ENCODE measurements at regions not wholly inside any gene's neighbourhood (a gene's known extent, or its start where the extent isn't known, plus 50 kb on each side); places are given as distances from the start of the nearest gene placed in this dataset.

DNA sequence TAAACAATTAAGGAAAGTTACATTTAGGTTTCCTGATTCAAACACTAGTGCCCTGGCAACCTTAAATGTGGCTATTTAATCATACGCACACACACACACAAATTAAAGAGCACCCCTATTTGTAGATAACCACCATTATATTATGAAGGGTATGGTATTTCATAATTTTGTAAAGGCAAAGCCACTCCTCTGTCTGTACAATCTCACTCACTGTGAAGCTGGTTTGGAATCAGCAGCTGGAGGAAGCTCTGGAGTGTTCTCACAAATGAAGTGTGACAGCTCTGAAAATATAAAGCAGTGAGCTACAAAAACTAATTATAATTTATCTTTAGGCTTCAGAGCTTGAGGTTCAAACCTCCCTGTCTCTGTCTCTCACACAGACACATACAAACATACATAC, 57.9 kb upstream of the KCNJ16 start:
- Histone ChIP-seq H3K4me1 (replicated peaks in 1 of 2; ENCODE audit: control insufficient read depth in 2 of 2, insufficient read depth in 2 of 2, low read length in 2 of 2) (no peaks in the 10 kb centered on the region), H3K4me3 (no peak overlapping the region), H4K20me1 (replicated peaks; ENCODE audit: control insufficient read depth, insufficient read depth, low read length) (no peaks in the 10 kb centered on the region), H3K27me3 (ENCODE audit: control insufficient read depth in 2 of 2, insufficient read depth in 2 of 2, low read length in 2 of 2) (no peaks in the 10 kb centered on the region), H3K36me3 (ENCODE audit: control insufficient read depth, insufficient read depth, low read length) (no peaks in the 10 kb centered on the region), H3K79me2 (ENCODE audit: control insufficient read depth, insufficient read depth, low read length) (no peaks in the 10 kb centered on the region), H3K9me3 (replicated peaks; ENCODE audit: control insufficient read depth, insufficient read depth, low read depth, low read length) (no peaks in the 10 kb centered on the region), H3K9me1 (ENCODE audit: control insufficient read depth, insufficient read depth, low read length) (no peaks in the 10 kb centered on the region), H3K27ac (ENCODE audit: extremely low read depth, low read depth, low read length) (no peak overlapping the region), H3K9ac (ENCODE audit: insufficient read depth in 1 of 2, low read depth in 2 of 2, low read length in 2 of 2) (no peak overlapping the region), H2AFZ (ENCODE audit: low read depth, low read length) (no peak overlapping the region), H3K4me2 (ENCODE audit: insufficient read depth, low read length) (no peak overlapping the region)
- ChIA-PET CTCF (ENCODE audit: low intra/inter-chr PET ratio) (no interaction called here), POLR2A (no interaction called here)
- DNase-seq (ENCODE audit: extremely low read depth in 1 of 4, low spot score in 3 of 4) (no peak), ATAC-seq (no peak), FAIRE-seq (no peak)
- TF ChIP-seq NCOA2 (IDR thresholded peaks at IDR 0.05; ENCODE audit: partially characterized antibody in 2 of 2) (no peak), RB1 (IDR thresholded peaks at IDR 0.05; ENCODE audit: low read depth) (no peak), FOXJ2 (tag; IDR thresholded peaks at IDR 0.05) (no peak)
- intact Hi-C loops (cut with micrococcal nuclease) = no loop called here
- 44% methylated on average over 1 of the region's 1 CpG for WGBS (ENCODE audit: insufficient coverage, low coverage, missing lambda C conversion rate)
- no TSS peak for BruUV-seq (replicated peaks)
- in situ Hi-C loops (cut with MboI) = no loop called here

DNA sequence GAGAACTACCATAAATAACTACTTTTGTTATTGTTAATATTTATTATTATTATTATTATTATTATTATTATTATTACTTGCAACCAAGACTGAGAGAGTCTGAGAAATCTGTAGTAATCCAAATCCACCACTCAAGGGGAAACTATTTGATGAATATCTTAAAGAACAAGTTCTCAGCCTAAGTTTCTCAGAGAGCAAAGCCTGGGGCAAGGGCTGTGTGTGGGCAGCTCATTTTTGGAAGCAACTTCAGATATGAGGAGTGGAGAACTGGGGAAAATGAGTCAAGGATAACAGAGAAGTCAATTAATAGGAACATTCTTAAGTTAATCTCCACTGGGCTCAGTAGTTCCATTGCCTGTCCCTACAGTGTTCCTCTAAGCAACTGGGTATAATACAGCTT, 57.1 kb upstream of the KCNJ16 start:
- H3K4me3 ChIP-seq = no peak overlapping the region
- no TSS peak for BruUV-seq (replicated peaks)
- no peak for FAIRE-seq
- in situ Hi-C loops (cut with MboI) = no loop called here
- no peaks in the 10 kb centered on the region for H3K9me3 ChIP-seq (replicated peaks; ENCODE audit: control insufficient read depth, insufficient read depth, low read depth, low read length)
- ChIA-PET CTCF (ENCODE audit: low intra/inter-chr PET ratio) (no interaction called here), POLR2A (no interaction called here)
- H3K9ac ChIP-seq (ENCODE audit: insufficient read depth in 1 of 2, low read depth in 2 of 2, low read length in 2 of 2) = no peak overlapping the region
- no peak for ATAC-seq
- no peaks in the 10 kb centered on the region for H3K9me1 ChIP-seq (ENCODE audit: control insufficient read depth, insufficient read depth, low read length)
- no peak overlapping the region for H3K27ac ChIP-seq (ENCODE audit: extremely low read depth, low read depth, low read length)
- H3K79me2 ChIP-seq (ENCODE audit: control insufficient read depth, insufficient read depth, low read length) = no peaks in the 10 kb centered on the region
- no peak overlapping the region for H3K4me2 ChIP-seq (ENCODE audit: insufficient read depth, low read length)
- no peaks in the 10 kb centered on the region for H4K20me1 ChIP-seq (replicated peaks; ENCODE audit: control insufficient read depth, insufficient read depth, low read length)
- no peak overlapping the region for H2AFZ ChIP-seq (ENCODE audit: low read depth, low read length)
- H3K27me3 ChIP-seq (ENCODE audit: control insufficient read depth in 2 of 2, insufficient read depth in 2 of 2, low read length in 2 of 2) = no peaks in the 10 kb centered on the region
- no peaks in the 10 kb centered on the region for H3K4me1 ChIP-seq (replicated peaks in 1 of 2; ENCODE audit: control insufficient read depth in 2 of 2, insufficient read depth in 2 of 2, low read length in 2 of 2)
- intact Hi-C loops (cut with micrococcal nuclease) = no loop called here
- no peaks in the 10 kb centered on the region for H3K36me3 ChIP-seq (ENCODE audit: control insufficient read depth, insufficient read depth, low read length)
- no peak for DNase-seq (ENCODE audit: extremely low read depth in 1 of 4, low spot score in 3 of 4)
- TF ChIP-seq PHB (CRISPR knock-in tag; IDR thresholded peaks at IDR 0.05) = no peak
- TF ChIP-seq BMI1 (IDR thresholded peaks at IDR 0.05; ENCODE audit: low read length) = no peak
- TF ChIP-seq, protein P1, sequence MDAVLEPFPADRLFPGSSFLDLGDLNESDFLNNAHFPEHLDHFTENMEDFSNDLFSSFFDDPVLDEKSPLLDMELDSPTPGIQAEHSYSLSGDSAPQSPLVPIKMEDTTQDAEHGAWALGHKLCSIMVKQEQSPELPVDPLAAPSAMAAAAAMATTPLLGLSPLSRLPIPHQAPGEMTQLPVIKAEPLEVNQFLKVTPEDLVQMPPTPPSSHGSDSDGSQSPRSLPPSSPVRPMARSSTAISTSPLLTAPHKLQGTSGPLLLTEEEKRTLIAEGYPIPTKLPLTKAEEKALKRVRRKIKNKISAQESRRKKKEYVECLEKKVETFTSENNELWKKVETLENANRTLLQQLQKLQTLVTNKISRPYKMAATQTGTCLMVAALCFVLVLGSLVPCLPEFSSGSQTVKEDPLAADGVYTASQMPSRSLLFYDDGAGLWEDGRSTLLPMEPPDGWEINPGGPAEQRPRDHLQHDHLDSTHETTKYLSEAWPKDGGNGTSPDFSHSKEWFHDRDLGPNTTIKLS (IDR thresholded peaks at IDR 0.05; ENCODE audit: borderline replicate concordance, low read depth) = no peak
- no peak for TF ChIP-seq CSDE1 (IDR thresholded peaks at IDR 0.05)
- TF ChIP-seq NCOR1 (IDR thresholded peaks at IDR 0.05) = no peak
- TF ChIP-seq KLF10 (CRISPR knock-in tag; IDR thresholded peaks at IDR 0.05) = no peak
- no peak for TF ChIP-seq CHD1 (IDR thresholded peaks at IDR 0.05; ENCODE audit: low read length)

Measured in K562 (cell line).